H1 (cell line): ENCODE measurements at regions not wholly inside any gene's neighbourhood (a gene's known extent, or its start where the extent isn't known, plus 50 kb on each side); places are given as distances from the start of the nearest gene placed in this dataset.

ENCODE experiments used
- BACH1 ChIP-seq: IDR thresholded peaks from 2 replicates; pipeline ENCODE4 v1.6.1; 2012; ENCODE audit warnings: low read length, improper control_type of control experiment
- BRCA1 ChIP-seq: IDR thresholded peaks from 2 replicates; pipeline ENCODE4 v1.6.1; 2012; ENCODE audit warnings: low read depth, low read length, improper control_type of control experiment
- CBX5 ChIP-seq: fragments of 300-800, 300-1000 bp; sonication (generic); IDR thresholded peaks from 2 replicates; pipeline ENCODE4 v1.7.1; 2016; ENCODE audit warnings: antibody characterized with exemption, low read length, low read depth
- CEBPB ChIP-seq: IDR thresholded peaks from 2 replicates; pipeline ENCODE4 v1.6.1; 2012; ENCODE audit warnings: low read depth, low read length
- EP300 ChIP-seq, 2 experiments: IDR thresholded peaks; 1 replicate in 1 of 2; 2 replicates in 1 of 2; pipeline ENCODE4 v1.6.1; 2011 to 2012; ENCODE audit warnings: low read depth in 2 of 2, low read length in 2 of 2, mild to moderate bottlenecking in 2 of 2, borderline replicate concordance in 1 of 2, inconsistent platforms in 1 of 2, moderate library complexity in 1 of 2
- EZH2 ChIP-seq: fragments of 200-600 bp; sonication (generic); IDR thresholded peaks from 2 replicates; pipeline ENCODE4 v1.7.1; 2012; ENCODE audit warnings: low read depth, mild to moderate bottlenecking, moderate library complexity, low read length, inconsistent platforms; ENCODE audit not compliant: severe bottlenecking
- POLR2AphosphoS5 ChIP-seq: IDR thresholded peaks from 2 replicates; pipeline ENCODE4 v1.6.1; 2011; ENCODE audit warnings: low read depth, low read length
- SAP30 ChIP-seq: fragments of 300-600 bp; sonication (generic); IDR thresholded peaks from 2 replicates; pipeline ENCODE4 v1.7.1; 2012; ENCODE audit warnings: low read length, moderate library complexity, mild to moderate bottlenecking, inconsistent platforms; ENCODE audit not compliant: insufficient read depth, insufficient replicate concordance
- TF ChIP-seq, protein P1 (sequence below): fragments of 300-600 bp; sonication (generic); IDR thresholded peaks from 2 replicates; pipeline ENCODE4 v1.7.1; 2012; ENCODE audit warnings: low read length, moderate library complexity, mild to moderate bottlenecking, inconsistent platforms; ENCODE audit not compliant: insufficient replicate concordance

DNA sequence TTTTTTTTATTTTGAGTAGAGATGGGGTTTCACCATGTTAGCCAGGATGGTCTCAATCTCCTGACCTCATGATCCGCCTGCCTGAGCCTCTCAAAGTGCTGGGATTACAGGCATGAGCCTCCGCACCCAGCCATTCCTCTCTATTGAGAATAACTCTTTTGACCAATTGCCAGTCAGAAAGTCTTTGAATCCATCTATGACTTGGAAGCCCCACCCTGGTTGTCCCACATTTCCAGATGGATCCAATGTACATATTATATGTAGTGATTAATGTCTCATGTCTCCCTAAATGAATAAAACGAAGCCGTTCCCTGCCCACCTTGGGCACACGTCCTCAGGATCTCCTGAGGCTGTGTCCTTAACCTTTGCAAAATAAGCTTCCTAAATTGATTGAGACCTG lies 228.3 kb upstream of the NLRP1 start (continued):
- TF ChIP-seq, protein P1, sequence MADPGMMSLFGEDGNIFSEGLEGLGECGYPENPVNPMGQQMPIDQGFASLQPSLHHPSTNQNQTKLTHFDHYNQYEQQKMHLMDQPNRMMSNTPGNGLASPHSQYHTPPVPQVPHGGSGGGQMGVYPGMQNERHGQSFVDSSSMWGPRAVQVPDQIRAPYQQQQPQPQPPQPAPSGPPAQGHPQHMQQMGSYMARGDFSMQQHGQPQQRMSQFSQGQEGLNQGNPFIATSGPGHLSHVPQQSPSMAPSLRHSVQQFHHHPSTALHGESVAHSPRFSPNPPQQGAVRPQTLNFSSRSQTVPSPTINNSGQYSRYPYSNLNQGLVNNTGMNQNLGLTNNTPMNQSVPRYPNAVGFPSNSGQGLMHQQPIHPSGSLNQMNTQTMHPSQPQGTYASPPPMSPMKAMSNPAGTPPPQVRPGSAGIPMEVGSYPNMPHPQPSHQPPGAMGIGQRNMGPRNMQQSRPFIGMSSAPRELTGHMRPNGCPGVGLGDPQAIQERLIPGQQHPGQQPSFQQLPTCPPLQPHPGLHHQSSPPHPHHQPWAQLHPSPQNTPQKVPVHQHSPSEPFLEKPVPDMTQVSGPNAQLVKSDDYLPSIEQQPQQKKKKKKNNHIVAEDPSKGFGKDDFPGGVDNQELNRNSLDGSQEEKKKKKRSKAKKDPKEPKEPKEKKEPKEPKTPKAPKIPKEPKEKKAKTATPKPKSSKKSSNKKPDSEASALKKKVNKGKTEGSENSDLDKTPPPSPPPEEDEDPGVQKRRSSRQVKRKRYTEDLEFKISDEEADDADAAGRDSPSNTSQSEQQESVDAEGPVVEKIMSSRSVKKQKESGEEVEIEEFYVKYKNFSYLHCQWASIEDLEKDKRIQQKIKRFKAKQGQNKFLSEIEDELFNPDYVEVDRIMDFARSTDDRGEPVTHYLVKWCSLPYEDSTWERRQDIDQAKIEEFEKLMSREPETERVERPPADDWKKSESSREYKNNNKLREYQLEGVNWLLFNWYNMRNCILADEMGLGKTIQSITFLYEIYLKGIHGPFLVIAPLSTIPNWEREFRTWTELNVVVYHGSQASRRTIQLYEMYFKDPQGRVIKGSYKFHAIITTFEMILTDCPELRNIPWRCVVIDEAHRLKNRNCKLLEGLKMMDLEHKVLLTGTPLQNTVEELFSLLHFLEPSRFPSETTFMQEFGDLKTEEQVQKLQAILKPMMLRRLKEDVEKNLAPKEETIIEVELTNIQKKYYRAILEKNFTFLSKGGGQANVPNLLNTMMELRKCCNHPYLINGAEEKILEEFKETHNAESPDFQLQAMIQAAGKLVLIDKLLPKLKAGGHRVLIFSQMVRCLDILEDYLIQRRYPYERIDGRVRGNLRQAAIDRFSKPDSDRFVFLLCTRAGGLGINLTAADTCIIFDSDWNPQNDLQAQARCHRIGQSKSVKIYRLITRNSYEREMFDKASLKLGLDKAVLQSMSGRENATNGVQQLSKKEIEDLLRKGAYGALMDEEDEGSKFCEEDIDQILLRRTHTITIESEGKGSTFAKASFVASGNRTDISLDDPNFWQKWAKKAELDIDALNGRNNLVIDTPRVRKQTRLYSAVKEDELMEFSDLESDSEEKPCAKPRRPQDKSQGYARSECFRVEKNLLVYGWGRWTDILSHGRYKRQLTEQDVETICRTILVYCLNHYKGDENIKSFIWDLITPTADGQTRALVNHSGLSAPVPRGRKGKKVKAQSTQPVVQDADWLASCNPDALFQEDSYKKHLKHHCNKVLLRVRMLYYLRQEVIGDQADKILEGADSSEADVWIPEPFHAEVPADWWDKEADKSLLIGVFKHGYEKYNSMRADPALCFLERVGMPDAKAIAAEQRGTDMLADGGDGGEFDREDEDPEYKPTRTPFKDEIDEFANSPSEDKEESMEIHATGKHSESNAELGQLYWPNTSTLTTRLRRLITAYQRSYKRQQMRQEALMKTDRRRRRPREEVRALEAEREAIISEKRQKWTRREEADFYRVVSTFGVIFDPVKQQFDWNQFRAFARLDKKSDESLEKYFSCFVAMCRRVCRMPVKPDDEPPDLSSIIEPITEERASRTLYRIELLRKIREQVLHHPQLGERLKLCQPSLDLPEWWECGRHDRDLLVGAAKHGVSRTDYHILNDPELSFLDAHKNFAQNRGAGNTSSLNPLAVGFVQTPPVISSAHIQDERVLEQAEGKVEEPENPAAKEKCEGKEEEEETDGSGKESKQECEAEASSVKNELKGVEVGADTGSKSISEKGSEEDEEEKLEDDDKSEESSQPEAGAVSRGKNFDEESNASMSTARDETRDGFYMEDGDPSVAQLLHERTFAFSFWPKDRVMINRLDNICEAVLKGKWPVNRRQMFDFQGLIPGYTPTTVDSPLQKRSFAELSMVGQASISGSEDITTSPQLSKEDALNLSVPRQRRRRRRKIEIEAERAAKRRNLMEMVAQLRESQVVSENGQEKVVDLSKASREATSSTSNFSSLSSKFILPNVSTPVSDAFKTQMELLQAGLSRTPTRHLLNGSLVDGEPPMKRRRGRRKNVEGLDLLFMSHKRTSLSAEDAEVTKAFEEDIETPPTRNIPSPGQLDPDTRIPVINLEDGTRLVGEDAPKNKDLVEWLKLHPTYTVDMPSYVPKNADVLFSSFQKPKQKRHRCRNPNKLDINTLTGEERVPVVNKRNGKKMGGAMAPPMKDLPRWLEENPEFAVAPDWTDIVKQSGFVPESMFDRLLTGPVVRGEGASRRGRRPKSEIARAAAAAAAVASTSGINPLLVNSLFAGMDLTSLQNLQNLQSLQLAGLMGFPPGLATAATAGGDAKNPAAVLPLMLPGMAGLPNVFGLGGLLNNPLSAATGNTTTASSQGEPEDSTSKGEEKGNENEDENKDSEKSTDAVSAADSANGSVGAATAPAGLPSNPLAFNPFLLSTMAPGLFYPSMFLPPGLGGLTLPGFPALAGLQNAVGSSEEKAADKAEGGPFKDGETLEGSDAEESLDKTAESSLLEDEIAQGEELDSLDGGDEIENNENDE, result no peak
- no peak for TF ChIP-seq EZH2
- TF ChIP-seq CBX5, result no peak
- no peak for TF ChIP-seq EP300 (IDR thresholded peaks at IDR 0.05; ENCODE audit: borderline replicate concordance in 1 of 2, low read depth in 2 of 2, low read length in 2 of 2)
- TF ChIP-seq BRCA1, result no peak
- no peak for TF ChIP-seq POLR2AphosphoS5
- TF ChIP-seq SAP30, result no peak
- no peak for TF ChIP-seq CEBPB
- no peak for TF ChIP-seq BACH1
